ENCODE measurements at regions not wholly inside any gene's neighbourhood (a gene's known extent, or its start where the extent isn't known, plus 50 kb on each side); places are given as distances from the start of the nearest gene placed in this dataset.
"Not testable (repeated sequence)": the region's sequence is repeated elsewhere in the genome, so short reads cannot be mapped to it uniquely, and the experiment has no call there.

DNA sequence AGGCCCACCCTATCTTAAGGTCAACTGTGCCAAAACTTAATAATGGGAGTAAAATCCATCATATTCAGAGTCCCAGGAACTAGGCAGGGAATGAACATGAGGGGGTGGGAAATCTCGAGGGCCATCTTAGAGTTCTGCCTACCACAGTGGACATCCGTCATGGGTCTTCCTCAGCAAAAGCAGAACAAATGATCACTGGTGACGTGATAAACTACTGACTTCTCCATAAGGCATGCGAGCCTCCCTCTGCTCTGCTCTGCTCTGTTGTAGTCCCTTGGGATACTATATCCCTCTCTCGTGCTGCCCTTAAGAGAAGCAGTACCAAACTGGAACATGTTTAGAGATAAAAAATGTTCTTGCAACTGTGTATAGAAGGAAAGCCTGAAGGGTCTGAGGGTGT lies 603.8 kb downstream of the TTLL7 start:
- H3K4me3 ChIP-seq (ENCODE audit: low read length); DNase-seq (ENCODE audit: low read depth, low spot score): not testable (repeated sequence)

DNA sequence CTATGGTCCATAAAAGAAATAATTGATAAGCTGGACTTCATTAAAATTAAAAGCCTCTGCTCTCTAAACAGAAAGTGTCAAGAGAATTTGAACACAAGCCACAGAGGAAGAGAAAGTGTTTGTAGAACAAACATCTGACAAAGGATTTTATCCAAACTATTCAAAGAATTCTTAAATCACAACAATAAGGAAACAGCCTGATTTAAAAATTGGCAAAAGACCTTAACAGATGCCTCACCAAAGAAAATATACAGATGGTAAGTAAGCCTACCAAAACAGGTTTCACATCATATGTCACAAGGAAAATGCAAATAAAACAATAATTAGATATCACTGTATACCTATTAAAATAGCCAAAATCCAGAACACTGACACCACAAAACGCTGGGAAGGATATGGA lies 612.0 kb downstream of the TTLL7 start:
- DNase-seq (ENCODE audit: low read depth, low spot score); H3K4me3 ChIP-seq (ENCODE audit: low read length): not testable (repeated sequence)

DNA sequence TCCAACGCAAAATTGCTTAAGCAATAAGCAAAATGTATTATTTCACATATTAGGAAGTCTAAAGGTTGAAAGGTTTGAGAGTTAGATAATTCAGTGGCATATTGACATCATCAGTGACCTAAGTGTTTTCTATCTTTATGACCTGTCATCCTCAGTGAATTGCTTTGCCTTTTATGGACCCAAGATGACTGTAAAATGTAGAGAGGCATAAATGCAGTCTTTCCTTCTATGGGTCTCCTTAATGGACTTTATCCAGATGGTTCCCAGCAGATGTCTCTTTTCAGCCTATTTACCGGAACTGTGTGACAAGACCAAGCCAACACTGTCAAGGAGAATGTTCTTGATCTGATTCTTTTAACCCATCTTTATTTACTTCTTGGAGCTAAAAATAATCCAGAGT lies 615.8 kb downstream of the TTLL7 start:
- H3K4me3 ChIP-seq (ENCODE audit: low read length); DNase-seq (ENCODE audit: low read depth, low spot score): not testable (repeated sequence)

DNA sequence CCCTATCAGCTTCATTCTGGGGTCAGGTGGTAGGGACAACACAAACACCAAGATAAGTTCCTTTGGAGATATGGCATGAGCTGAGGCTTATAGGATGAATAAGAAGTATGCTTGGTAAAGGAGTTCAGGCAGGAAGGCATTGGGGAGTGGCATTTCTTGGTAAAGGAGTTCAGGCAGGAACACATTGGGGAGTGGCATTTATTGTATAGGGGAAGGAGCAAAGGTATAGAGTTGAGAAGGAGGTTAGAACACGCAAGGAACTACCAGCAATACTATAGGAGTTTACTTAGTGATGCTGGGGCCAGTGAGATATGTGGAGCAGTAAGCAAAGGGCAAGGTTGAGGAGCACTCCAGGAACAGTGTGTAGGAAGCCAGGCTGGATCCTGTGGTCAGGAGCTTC lies 625.9 kb downstream of the TTLL7 start:
- H3K4me3 ChIP-seq (ENCODE audit: low read length); DNase-seq (ENCODE audit: low read depth, low spot score): not testable (repeated sequence)

DNA sequence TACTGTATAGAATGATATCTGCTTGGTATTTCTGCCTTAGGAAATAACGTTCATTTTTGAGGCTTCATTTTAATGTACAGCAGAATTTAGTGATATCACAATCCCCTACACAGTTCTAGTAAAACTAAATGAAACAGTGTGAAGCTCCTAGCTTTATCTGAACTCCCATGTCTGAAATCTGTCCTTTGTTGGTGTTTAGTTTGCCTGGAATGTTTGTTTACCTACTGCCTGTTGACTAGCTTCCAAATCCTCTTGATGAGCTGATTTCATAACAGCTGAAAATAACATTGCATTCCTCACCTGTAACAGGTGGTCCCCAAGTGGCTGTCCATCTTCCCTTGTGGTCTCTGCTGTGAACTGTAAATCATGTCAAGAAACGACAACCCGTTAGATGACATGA lies 629.1 kb downstream of the TTLL7 start:
- DNase-seq (ENCODE audit: low read depth, low spot score); H3K4me3 ChIP-seq (ENCODE audit: low read length): not testable (repeated sequence)

DNA sequence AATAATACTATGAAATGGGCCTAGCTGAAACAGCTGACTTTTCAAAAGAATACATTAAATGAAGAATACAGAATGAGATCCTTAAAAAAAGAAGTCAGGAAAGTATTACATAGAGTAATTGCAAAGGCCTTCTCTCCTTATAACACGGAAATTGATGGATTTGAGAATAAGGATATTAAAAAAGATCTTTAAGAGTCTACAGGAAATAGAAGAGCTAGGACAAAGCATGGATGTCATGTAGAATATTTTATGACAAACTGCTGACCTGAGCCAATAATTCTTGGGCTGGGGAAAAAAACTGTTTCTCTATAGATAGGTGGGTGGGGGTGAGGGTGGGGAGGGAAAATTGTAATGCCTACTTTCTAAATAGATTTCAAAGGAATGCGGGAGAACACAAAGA lies 633.6 kb downstream of the TTLL7 start:
- DNase-seq (ENCODE audit: low read depth, low spot score); H3K4me3 ChIP-seq (ENCODE audit: low read length): not testable (repeated sequence)

DNA sequence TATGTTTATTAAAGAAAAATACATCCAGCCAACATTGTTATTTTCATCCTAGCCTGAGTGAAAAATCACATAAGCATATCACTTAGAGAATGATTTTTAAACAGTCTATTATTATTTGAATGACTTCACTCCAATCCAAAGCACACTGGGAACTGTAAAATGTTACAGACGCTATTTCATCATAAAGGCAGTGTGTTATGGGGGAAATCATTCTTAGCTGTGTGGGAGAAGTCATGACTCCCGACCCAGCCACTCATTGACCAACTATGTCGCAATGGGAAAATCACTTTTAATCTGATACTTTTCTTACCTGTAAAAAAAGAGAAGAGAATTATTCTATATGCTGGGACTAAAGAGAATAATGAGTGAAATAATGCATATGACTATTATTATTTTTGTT lies 653.6 kb downstream of the TTLL7 start:
- H3K4me3 ChIP-seq (ENCODE audit: low read length); DNase-seq (ENCODE audit: low read depth, low spot score): not testable (repeated sequence)

DNA sequence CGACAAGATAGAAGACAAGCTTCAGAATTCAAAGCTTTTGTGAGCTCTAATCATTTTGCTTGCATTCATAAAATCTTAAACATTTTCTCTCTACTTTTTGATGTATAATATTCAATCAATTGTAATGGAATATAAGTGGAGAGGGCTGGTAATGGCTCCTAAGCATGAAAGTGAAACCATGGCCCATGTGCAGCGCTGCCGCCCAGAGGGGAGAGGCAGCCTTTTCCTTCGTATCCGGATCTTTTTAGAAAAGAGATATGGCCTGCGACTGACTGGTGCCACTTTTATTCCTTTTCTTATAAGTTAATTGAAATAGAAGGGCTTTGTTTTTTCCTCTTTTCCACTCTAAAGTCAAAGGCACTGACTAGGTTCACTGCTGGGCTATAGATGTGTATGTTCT lies 655.2 kb downstream of the TTLL7 start:
- H3K4me3 ChIP-seq (ENCODE audit: low read length); DNase-seq (ENCODE audit: low read depth, low spot score): not testable (repeated sequence)

DNA sequence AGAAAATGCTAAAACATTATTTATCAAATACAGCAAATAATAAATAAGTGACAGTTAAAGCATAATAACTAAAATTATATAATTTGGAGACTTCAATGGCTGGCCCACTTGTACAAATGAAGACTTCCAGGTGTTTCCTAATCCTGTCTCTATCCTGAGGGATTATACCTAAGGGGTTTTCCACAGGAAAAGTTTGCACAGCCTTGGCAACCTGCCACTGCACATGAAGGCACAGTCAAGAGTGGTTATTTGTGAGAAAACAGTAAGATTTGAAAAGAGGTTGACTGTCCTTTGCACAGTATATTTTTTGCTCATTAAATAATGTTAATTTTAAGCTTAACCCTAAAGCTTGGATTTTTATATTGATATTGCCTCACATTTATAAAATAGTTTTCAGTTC lies 655.9 kb downstream of the TTLL7 start:
- H3K4me3 ChIP-seq (ENCODE audit: low read length); DNase-seq (ENCODE audit: low read depth, low spot score): not testable (repeated sequence)

DNA sequence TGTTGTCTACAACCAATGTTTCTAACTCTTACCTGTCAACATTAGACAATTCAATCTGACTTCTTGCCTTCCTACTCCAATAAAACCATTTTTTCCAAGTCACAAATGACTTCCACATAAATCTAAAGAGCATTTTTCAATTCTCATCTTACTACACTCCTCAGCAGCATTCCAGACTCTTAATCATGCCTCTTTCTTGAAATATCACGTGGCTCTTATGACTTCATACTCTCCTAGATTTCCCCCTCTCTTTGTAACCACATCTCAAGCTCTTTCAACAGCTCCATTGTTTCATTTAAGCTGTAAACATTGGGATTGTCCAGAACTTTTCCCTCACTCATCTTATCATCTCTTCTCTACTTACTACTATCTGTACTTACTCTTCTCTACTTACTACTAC lies 666.6 kb downstream of the TTLL7 start:
- H3K4me3 ChIP-seq (ENCODE audit: low read length); DNase-seq (ENCODE audit: low read depth, low spot score): not testable (repeated sequence)

DNA sequence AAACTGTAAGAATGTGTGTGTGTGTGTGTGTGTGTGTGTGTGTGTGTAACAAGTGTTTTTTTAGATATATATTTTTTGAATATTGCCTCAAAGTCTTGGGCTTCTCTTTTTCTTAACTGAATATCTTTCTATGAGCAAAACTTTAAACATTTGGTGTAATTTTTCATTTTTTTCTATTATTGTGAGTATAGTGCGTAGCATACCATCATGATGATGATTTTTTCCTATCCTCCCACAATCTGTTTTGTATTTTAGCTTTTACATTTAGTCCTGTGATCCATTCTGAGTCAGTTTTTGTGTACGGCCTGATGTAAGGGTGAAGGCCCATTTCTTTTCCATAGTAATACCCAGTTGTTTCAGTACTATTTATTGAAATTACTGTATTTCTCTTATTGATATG lies 680.6 kb downstream of the TTLL7 start:
- no peak overlapping the region for H3K4me3 ChIP-seq (ENCODE audit: low read length)
- DNase-seq (ENCODE audit: low read depth, low spot score) = no peak

DNA sequence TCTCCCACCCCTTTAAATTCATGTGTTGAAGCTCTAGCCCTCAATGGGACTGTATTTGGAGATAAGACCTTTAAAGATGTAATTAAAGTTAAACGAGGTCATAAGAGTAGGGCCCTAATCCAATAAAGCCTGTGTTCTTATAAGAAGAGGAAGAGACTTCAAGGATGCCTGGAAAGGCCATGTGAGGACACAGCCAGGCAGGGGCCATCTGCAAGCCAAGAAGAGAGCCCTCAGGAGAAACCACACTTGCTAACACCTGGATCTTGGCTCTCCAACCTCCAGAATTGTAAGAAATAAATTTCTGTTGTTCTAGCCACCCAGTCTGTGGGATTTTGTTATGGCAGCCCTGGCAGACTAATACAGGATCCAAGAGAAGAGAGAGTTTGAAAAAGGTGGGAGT lies 683.5 kb downstream of the TTLL7 start:
- H3K4me3 ChIP-seq (ENCODE audit: low read length); DNase-seq (ENCODE audit: low read depth, low spot score): not testable (repeated sequence)

DNA sequence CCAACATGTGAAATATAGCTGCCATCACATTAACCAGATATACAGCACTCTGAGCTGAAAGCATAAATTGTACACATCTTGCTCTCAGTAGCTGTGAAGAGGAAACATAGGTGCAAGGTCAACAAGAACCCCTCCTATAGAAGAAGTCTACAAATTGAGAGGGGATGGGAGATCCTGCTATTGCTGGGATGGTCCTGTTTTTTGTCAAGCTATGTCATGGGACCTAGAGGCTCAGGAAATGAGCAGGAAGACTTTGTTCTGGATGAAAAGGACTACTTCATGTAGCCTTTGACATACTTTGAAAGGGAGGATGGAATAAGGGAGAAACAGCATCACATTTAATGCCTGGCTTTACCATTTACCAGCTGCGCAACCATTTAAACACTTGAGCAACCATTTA lies 688.8 kb downstream of the TTLL7 start:
- H3K4me3 ChIP-seq (ENCODE audit: low read length); DNase-seq (ENCODE audit: low read depth, low spot score): not testable (repeated sequence)

DNA sequence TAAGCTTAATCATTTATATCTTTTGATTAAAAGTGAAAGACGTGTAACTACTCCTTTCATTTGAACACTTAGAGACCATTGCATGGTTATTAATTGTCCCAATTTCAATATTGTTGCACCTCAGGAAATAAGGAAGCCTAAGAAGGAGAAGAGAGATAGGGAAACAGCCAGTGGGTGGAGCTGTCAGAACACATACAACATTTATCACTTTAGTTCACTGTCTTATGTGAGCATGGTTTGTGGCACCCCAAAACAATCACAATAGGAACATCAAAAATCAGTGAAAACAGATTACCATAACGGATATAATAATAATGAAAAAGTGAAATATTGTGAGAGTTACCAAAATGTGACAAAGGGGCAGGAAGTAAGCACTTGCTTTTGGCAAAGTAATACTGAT lies 689.9 kb downstream of the TTLL7 start:
- not testable (repeated sequence) for DNase-seq (ENCODE audit: low read depth, low spot score); H3K4me3 ChIP-seq (ENCODE audit: low read length)

DNA sequence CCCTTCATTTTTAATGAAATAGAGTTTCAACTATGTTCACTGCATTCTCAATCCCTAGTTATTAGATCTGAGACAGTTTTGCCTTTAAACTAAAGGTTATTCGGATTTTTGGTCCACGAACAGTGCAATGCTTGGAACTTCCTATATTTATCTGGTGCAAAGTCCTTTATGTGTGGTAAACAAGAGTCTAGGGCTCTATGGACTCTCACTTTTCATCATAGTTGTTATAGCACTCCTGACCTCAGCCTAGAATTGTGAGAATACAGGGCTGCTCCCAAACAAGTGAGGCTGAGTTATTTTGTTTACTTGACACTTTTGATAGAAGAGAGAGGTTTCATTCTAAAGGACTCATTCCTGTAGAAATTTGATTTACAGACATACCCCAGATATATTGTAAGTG lies 692.1 kb downstream of the TTLL7 start:
- H3K4me3 ChIP-seq (ENCODE audit: low read length); DNase-seq (ENCODE audit: low read depth, low spot score): not testable (repeated sequence)

DNA sequence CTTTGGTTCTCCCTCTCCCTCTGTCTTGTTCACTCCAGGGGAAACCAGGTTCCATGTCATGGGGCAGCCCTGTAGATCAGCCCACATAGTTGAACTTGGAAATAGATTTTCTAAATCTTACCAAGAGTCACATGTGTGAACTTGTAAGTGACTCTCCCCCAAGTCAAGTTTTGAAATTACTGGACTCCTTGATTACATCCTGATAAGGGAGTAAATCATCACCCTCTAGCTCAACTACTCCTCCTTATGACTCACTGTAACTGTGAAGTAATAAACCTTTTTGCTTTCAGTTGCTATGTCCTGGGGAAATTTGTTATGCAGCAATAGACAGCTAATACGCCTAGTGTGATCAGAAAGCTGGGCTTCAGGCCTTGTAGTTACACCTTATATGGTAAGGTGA lies 703.3 kb downstream of the TTLL7 start:
- not testable (repeated sequence) for DNase-seq (ENCODE audit: low read depth, low spot score); H3K4me3 ChIP-seq (ENCODE audit: low read length)

DNA sequence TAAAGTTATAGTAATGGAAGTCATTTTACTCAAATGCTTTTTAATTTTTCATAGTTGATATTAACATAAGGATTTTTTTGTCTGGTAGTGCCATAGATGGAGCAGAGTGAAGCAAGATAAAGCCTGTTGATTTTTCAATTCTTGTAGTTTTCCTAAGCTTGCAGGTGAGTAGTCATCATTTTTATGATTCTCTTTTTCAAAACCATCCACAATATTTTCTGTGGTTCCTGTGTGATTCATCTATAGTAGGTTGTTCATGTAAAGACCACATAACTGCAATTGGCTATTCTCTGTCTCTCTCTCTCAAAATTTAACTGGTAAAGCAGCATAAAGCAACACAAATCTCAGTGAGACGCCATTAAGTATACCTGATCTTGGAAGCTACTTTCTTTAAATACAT lies 711.5 kb downstream of the TTLL7 start:
- not testable (repeated sequence) for DNase-seq (ENCODE audit: low read depth, low spot score); H3K4me3 ChIP-seq (ENCODE audit: low read length)

DNA sequence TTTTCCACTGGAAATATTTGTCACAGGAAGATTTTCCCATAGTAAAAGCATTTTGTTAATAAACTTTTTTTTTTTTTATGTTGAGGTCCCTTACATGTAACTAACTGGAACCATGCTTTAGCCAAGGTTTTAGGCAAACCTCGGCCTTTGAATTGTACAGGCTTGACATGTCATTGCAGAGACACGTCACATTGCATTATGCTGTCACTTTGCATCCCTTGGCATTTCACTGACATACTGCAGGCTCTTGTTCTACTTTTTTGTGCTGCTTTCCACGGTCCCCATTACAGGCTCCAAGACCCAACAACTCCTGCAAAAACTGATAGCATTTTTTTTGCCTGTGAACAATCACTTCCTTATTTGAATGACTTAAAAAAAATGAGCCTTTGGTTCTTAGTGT lies 724.3 kb downstream of the TTLL7 start:
- not testable (repeated sequence) for H3K4me3 ChIP-seq (ENCODE audit: low read length); DNase-seq (ENCODE audit: low read depth, low spot score)

DNA sequence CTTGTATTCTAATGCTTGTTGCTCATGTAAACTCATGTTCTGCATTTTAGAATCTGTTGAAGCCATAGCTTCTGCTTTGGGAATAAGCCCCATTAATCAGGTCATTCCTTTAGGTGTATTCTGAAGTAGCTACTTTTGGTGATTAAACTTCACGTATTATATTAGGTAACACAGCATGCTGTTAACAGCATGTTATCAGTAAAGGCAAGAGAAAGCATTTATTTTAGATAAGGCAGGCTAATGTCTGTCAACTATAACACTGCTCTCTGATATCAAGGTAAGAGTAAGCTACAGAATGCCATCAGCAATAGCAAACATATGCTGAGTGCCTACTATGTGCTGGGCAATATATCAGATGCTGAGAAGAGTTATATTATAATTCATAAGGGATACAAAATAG lies 726.4 kb downstream of the TTLL7 start:
- not testable (repeated sequence) for DNase-seq (ENCODE audit: low read depth, low spot score)

DNA sequence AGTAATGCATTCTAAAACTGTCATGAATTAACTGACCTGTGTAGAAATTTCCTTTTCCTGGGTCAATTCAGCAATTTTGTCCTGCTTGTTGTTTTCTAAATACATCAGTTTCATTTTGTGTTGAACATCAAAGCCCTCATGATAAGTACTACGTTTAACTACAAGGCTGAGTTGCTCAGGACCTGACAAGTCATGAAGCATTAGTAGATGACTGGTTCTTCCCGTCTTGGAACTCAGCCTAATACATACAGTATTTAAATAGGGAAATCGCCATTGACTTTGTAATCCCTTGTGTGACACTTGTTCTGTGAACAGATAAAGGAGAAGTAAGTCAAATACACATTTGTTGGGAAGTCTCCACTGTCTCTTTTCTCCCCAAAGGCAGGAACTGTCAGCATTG lies 727.1 kb downstream of the TTLL7 start:
- H3K4me3 ChIP-seq (ENCODE audit: low read length); DNase-seq (ENCODE audit: low read depth, low spot score): not testable (repeated sequence)

More for the DNA sequence above, 726.4 kb downstream of the TTLL7 start:
- H3K4me3 ChIP-seq (ENCODE audit: low read length) = not testable (repeated sequence)

DNA sequence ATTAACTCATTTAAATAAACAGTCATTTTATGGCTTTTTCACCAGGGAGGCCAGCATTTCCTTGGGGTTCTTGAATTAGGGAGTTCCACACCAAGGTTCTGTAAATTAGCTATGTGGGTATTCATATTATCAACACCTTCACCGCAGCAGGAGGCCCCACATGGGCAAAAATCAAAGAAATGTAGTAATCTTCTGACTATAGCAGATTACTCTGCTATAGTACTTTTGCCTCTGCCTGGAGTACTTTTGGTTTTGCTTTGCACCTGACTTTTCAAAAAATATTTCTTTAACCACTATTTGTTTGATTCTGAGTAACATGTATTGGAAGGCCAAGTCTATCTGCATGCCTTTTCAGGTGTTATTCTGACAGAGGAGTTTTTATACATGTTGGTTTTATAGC lies 728.1 kb downstream of the TTLL7 start:
- DNase-seq (ENCODE audit: low read depth, low spot score); H3K4me3 ChIP-seq (ENCODE audit: low read length): not testable (repeated sequence)

DNA sequence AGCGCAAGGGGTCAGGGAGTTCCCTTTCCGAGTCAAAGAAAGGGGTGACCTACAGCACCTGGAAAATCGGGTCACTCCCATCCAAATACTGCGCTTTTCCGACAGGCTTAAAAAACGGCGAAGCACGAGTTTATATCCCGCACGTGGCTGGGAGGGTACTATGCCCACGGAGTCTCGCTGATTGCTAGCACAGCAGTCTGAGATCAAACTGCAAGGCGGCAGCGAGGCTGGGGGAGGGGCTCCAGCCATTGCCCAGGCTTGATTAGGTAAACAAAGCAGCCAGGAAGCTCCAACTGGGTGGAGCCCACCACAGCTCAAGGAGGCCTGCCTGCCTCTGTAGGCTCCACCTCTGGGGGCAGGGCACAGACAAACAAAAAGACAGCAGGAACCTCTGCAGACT lies 735.1 kb downstream of the TTLL7 start:
- DNase-seq (ENCODE audit: low read depth, low spot score) = not testable (repeated sequence)

More for the DNA sequence above, 735.1 kb downstream of the TTLL7 start:
- not testable (repeated sequence) for H3K4me3 ChIP-seq (ENCODE audit: low read length)
